Lung (tissue), 11 donors: ENCODE measurements at regions not wholly inside any gene's neighbourhood (a gene's known extent, or its start where the extent isn't known, plus 50 kb on each side); places are given as distances from the start of the nearest gene placed in this dataset.
"Not testable (repeated sequence)": the region's sequence is repeated elsewhere in the genome, so short reads cannot be mapped to it uniquely, and the experiment has no call there.

Source experiments
- ATAC-seq: fragments of 200-7000 bp; cut with Tn5 transposase; one replicate; pipeline ENCODE4 v1.9.1; 2020; ENCODE audit warnings: moderate number of reproducible peaks; ENCODE audit not compliant: insufficient read depth, low FRiP score
- DNase-seq, 3 donors: peaks; one replicate each; pipeline ENCODE4 v3.0.0-alpha.2; 2013 to 2017
- H3K27ac ChIP-seq, 2 donors: one replicate each; pipeline ENCODE4 v1.5.1; 2013; ENCODE audit warnings: mild to moderate bottlenecking in 2 of 2, moderate library complexity in 2 of 2, control low read depth in 1 of 2, inconsistent platforms in 1 of 2, low read depth in 1 of 2, low read length in 1 of 2
- H3K27me3 ChIP-seq, 3 donors: one replicate each; pipeline ENCODE4 v1.5.1; 2013; ENCODE audit warnings: low read length in 2 of 3; ENCODE audit not compliant: control insufficient read depth in 3 of 3, insufficient read depth in 3 of 3
- H3K36me3 ChIP-seq, 4 donors: one replicate each; pipeline ENCODE4 v1.5.1; 2013; ENCODE audit warnings: low read length in 4 of 4, mild to moderate bottlenecking in 1 of 4, moderate library complexity in 1 of 4; ENCODE audit not compliant: control insufficient read depth in 4 of 4, insufficient read depth in 4 of 4
- H3K4me1 ChIP-seq, 5 donors: one replicate each; pipeline ENCODE4 v1.5.1; 2013; ENCODE audit warnings: low read length in 5 of 5, mild to moderate bottlenecking in 2 of 5, moderate library complexity in 1 of 5; ENCODE audit not compliant: control insufficient read depth in 5 of 5, insufficient read depth in 5 of 5
- H3K4me3 ChIP-seq: one replicate; pipeline ENCODE4 v1.5.1; 2013; ENCODE audit warnings: mild to moderate bottlenecking, control low read depth, moderate library complexity
- H3K9ac ChIP-seq, 2 donors: one replicate each; pipeline ENCODE4 v1.5.1; 2013; ENCODE audit warnings: low read length in 2 of 2, control low read depth in 1 of 2; ENCODE audit not compliant: insufficient read depth in 1 of 2
- H3K9me3 ChIP-seq, 4 donors: one replicate each; pipeline ENCODE4 v1.5.1; 2013; ENCODE audit warnings: low read length in 3 of 4, mild to moderate bottlenecking in 1 of 4, moderate library complexity in 1 of 4; ENCODE audit not compliant: control insufficient read depth in 4 of 4, insufficient read depth in 3 of 4
- WGBS, 2 donors: extraction: QIAGEN DNeasy Blood & Tissue Kit; methylation state at CpG; one replicate each; pipeline ENCODE4 v1.1.7; 2013; 5-methylcytosine and 5-hydroxymethylcytosine counted together
- TF ChIP-seq, protein P1 (sequence below): IDR thresholded peaks from 2 replicates; pipeline ENCODE4 v1.5.1; 2012; ENCODE audit warnings: mild to moderate bottlenecking; ENCODE audit errors: control extremely low read depth, extremely low read depth
- donor health status: control.
- donor health status: control.
- donor health status: Bipolar disorder and iron deficiency.
- donor health status: healthy.
- donor health status: DM: yes; HTN: yes; CAD: no.

DNA sequence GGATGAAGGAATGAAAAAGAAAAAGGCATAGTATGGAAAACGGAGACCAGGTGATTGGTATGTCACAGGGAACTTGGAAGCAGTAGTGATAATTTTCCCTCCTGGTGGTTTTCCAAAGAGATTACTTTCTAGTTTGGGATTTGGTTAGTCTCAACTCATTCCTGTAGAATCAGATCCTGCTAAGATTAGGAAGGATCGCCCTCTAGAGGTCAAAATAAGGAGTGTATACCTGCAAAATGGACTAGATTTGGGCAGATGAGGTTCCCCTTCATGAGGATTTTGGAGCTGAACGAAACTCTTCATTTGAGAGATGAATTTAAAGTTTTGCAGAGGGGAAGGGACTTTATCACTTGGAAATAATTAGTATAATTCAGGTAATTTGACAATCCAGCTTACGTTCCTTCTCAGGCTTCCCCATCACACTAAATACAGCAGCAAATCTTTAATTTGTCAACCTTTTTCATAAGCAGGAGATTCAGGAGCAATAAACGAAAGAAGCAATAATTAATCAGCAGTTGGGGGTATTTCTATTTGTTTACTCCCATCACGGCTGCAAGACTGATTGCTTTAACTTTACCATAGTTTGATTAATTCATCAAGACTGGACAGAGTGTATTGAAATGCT lies 65.2 kb downstream of the CCDC195 start:
- WGBS, 2 donors, result 16 to 28% methylated on average over 6 of the region's 6 CpGs
- H3K36me3 ChIP-seq, result no peaks in the 10 kb centered on the region
- TF ChIP-seq, protein P1, sequence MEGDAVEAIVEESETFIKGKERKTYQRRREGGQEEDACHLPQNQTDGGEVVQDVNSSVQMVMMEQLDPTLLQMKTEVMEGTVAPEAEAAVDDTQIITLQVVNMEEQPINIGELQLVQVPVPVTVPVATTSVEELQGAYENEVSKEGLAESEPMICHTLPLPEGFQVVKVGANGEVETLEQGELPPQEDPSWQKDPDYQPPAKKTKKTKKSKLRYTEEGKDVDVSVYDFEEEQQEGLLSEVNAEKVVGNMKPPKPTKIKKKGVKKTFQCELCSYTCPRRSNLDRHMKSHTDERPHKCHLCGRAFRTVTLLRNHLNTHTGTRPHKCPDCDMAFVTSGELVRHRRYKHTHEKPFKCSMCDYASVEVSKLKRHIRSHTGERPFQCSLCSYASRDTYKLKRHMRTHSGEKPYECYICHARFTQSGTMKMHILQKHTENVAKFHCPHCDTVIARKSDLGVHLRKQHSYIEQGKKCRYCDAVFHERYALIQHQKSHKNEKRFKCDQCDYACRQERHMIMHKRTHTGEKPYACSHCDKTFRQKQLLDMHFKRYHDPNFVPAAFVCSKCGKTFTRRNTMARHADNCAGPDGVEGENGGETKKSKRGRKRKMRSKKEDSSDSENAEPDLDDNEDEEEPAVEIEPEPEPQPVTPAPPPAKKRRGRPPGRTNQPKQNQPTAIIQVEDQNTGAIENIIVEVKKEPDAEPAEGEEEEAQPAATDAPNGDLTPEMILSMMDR, result peak; percentile 78
- peaks cover 0 to 6% (median 0%) of the 10 kb centered on the region in 4 donors for H3K9me3 ChIP-seq
- H3K27ac ChIP-seq, result no peak overlapping the region
- ATAC-seq (no peak), DNase-seq (peak in 2 of 3 donors; percentile 68 to 76)
- no peak overlapping the region for H3K4me3 ChIP-seq
- no peaks in the 10 kb centered on the region for H3K27me3 ChIP-seq
- peaks cover 0 to 2% (median 0%) of the 10 kb centered on the region in 5 donors for H3K4me1 ChIP-seq
- H3K9ac ChIP-seq, result no peak overlapping the region

DNA sequence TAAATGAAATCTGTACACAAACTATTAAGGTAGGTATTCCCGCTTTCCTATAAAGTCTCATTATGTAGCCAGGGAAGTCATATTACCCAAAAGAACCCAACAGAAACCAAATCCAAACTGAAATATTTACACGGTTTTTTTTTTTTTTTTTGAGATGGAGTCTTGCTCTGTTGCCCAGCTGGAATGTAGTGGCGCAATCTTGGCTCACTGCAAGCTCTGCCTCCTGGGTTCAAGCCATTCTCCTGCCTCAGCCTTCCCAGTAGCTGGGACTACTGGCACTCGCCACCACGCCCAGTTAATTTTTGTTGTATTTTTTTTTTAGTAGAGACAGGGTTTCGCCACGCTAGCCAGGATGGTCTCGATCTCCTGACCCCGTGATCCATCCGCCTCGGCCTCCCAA lies 62.5 kb upstream of the CUL3 start:
- ATAC-seq, result not testable (repeated sequence)
- 93 to 94% methylated on average over 11 of the region's 11 CpGs for WGBS, 2 donors

DNA sequence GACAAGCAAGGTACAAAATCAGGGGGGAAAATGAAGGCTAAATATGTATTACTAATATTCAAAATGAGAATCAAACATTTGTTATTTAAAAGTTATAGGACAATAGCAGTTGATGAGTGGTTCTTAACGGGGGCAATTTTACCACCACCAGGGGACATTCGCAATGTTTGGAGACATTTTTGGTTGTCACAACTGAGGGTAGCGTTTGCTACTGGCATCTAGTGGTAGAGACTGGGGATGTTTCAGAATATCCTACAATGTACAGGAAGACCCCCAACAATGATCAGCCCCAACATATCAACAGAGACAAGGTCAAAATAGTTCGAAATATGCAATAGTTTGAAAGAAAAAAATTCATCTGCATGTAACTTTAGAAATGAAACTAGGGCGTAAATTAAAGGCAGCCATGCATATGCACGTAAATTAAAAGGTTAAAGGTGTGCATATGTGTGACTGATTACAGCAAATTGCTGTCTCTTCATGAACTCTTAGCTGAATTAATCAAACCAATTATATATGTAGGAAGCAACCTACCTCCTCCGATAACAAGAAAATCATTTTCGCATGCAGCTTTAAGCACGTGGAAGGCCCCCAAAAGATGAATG lies 61.2 kb upstream of the CUL3 start:
- H3K36me3 ChIP-seq, result no peaks in the 10 kb centered on the region
- H3K27ac ChIP-seq, result no peak overlapping the region
- no peak for ATAC-seq
- H3K9me3 ChIP-seq, result no peaks in the 10 kb centered on the region
- H3K9ac ChIP-seq, result no peak overlapping the region
- WGBS, 2 donors, result 55% methylated on average over 9 of the region's 9 CpGs
- DNase-seq, result peak; percentile 13 to 32 (median 25)
- H3K4me1 ChIP-seq, result peaks cover 0 to 2% (median 0%) of the 10 kb centered on the region in 5 donors
- H3K4me3 ChIP-seq, result no peak overlapping the region
- H3K27me3 ChIP-seq, result no peaks in the 10 kb centered on the region
- TF ChIP-seq, protein P1, result peak; percentile 35

More for the DNA sequence above, 62.5 kb upstream of the CUL3 start:
- not testable (repeated sequence) for H3K27ac ChIP-seq, H3K4me1 ChIP-seq, H3K9ac ChIP-seq, H3K9me3 ChIP-seq, DNase-seq, H3K36me3 ChIP-seq, H3K4me3 ChIP-seq, H3K27me3 ChIP-seq

DNA sequence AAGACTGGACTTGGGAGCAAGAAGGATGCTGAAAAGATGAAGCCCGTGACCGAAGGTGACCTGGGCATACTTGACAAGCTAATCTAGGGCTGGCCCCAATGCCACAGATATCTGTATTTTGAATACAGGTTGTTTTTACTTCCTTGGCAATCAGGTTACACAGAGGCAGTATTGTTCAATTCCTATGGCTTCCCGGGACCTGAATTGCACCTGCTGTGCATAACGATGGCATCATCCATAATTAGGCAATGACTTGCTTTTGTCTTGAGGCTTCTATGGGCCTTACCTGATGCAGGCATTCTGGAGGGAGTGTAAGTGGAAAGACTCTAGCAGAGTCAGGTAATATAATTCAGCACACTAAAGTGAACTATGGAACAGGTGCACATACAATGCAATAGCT lies 60.6 kb upstream of the CUL3 start:
- H3K4me1 ChIP-seq, result peaks cover 0 to 1% (median 0%) of the 10 kb centered on the region in 5 donors
- no peak for DNase-seq
- H3K36me3 ChIP-seq, result no peaks in the 10 kb centered on the region
- H3K27ac ChIP-seq, result no peak overlapping the region
- no peak for ATAC-seq
- no peaks in the 10 kb centered on the region for H3K9me3 ChIP-seq
- H3K27me3 ChIP-seq, result no peaks in the 10 kb centered on the region
- WGBS, 2 donors, result 76 to 80% methylated on average over 4 of the region's 4 CpGs
- no peak overlapping the region for H3K9ac ChIP-seq
- TF ChIP-seq, protein P1, result no peak
- no peak overlapping the region for H3K4me3 ChIP-seq
